CD14-positive monocyte (primary cell): ENCODE measurements at regions not wholly inside any gene's neighbourhood (a gene's known extent, or its start where the extent isn't known, plus 50 kb on each side); places are given as distances from the start of the nearest gene placed in this dataset.

Experiments
- DNase-seq, 3 donors: peaks; one replicate each; pipeline ENCODE4 v3.0.0-alpha.2; 2011 to 2022
- H2AFZ ChIP-seq: 2 replicates; pipeline ENCODE4 v1.6.0; 2012; ENCODE audit warnings: mild to moderate bottlenecking, low read depth, low read length, inconsistent platforms; ENCODE audit not compliant: insufficient read depth, poor library complexity, severe bottlenecking
- H3K27ac ChIP-seq, 2 donors: 1 replicate in 1 of 2; 2 replicates in 1 of 2; pipeline ENCODE4 v1.5.1; 2012 to 2013; ENCODE audit warnings: low read length in 2 of 2, control low read depth in 1 of 2, inconsistent platforms in 1 of 2, low read depth in 1 of 2, mild to moderate bottlenecking in 1 of 2
- H3K27me3 ChIP-seq, 2 donors: one replicate each; pipeline versions ENCODE4 v1.6.0 to v1.6.1; 2011 to 2013; ENCODE audit warnings: low read length in 2 of 2; ENCODE audit not compliant: control insufficient read depth in 2 of 2, insufficient read depth in 2 of 2
- H3K36me3 ChIP-seq, 2 donors: replicated peaks in 1 of 2; 1 replicate in 1 of 2; 2 replicates in 1 of 2; pipeline versions ENCODE4 v1.5.1 to v1.6.1; 2012 to 2013; ENCODE audit warnings: low read length in 2 of 2, control low read depth in 1 of 2, inconsistent platforms in 1 of 2, mild to moderate bottlenecking in 1 of 2; ENCODE audit not compliant: insufficient read depth in 2 of 2, control insufficient read depth in 1 of 2
- H3K4me1 ChIP-seq, 2 donors: 1 replicate in 1 of 2; 2 replicates in 1 of 2; pipeline versions ENCODE4 v1.5.1 to v1.6.1; 2012 to 2013; ENCODE audit warnings: low read length in 2 of 2, control low read depth in 1 of 2, inconsistent platforms in 1 of 2, mild to moderate bottlenecking in 1 of 2, moderate library complexity in 1 of 2; ENCODE audit not compliant: insufficient read depth in 2 of 2, control insufficient read depth in 1 of 2
- H3K4me2 ChIP-seq: replicated peaks from 2 replicates; pipeline ENCODE3; 2012; ENCODE audit warnings: low read length, moderate library complexity, mild to moderate bottlenecking; ENCODE audit not compliant: poor library complexity, severe bottlenecking; ENCODE audit errors: extremely low read depth
- H3K4me3 ChIP-seq, 3 experiments: fragments of 200-600 bp in 1 of 3; sonication (generic) in 1 of 3; replicated peaks in 1 of 3; 1 replicate in 2 of 3; 2 replicates in 1 of 3; pipeline ENCODE4 v1.5.1; 2011 to 2013; ENCODE audit warnings: low read length in 3 of 3, mild to moderate bottlenecking in 3 of 3, control low read depth in 2 of 3, low read depth in 2 of 3, inconsistent platforms in 1 of 3, moderate library complexity in 1 of 3
- H3K79me2 ChIP-seq: 2 replicates; pipeline ENCODE4 v1.6.0; 2012; ENCODE audit warnings: mild to moderate bottlenecking, control low read depth, inconsistent platforms, low read length, moderate library complexity; ENCODE audit not compliant: insufficient read depth
- H3K9ac ChIP-seq: 2 replicates; pipeline ENCODE4 v1.6.0; 2017; ENCODE audit warnings: low read length, mild to moderate bottlenecking; ENCODE audit not compliant: insufficient read depth, poor library complexity, severe bottlenecking
- H3K9me3 ChIP-seq, 2 donors: replicated peaks in 1 of 2; 1 replicate in 1 of 2; 2 replicates in 1 of 2; pipeline versions ENCODE4 v1.5.1 to v1.6.1; 2012 to 2013; ENCODE audit warnings: low read length in 2 of 2, control low read depth in 1 of 2; ENCODE audit not compliant: control insufficient read depth in 1 of 2, insufficient read depth in 1 of 2
- H4K20me1 ChIP-seq: 2 replicates; pipeline ENCODE4 v1.6.0; 2012; ENCODE audit warnings: mild to moderate bottlenecking, low read length, control low read depth, moderate library complexity; ENCODE audit not compliant: insufficient read depth
- H3K27ac Mint-ChIP-seq, 7 donors: one replicate each; pipeline ENCODE4 v1.8.0; 2020; ENCODE audit warnings: mild to moderate bottlenecking in 7 of 7, mixed read lengths in 7 of 7, moderate library complexity in 6 of 7, inconsistent platforms in 2 of 7
- H3K27me3 Mint-ChIP-seq, 3 donors: one replicate each; pipeline ENCODE4 v1.8.0; 2021 to 2022; ENCODE audit warnings: low read depth in 3 of 3, mild to moderate bottlenecking in 3 of 3, mixed read lengths in 3 of 3, moderate library complexity in 3 of 3, inconsistent platforms in 1 of 3
- H3K36me3 Mint-ChIP-seq, 2 donors: one replicate each; pipeline ENCODE4 v1.8.0; 2020; ENCODE audit warnings: mixed read lengths in 2 of 2, inconsistent platforms in 1 of 2, mild to moderate bottlenecking in 1 of 2
- H3K4me1 Mint-ChIP-seq: one replicate; pipeline ENCODE4 v1.8.0; 2020; ENCODE audit warnings: mild to moderate bottlenecking, mixed read lengths
- H3K4me3 Mint-ChIP-seq, 2 donors: one replicate each; pipeline ENCODE4 v1.8.0; 2020; ENCODE audit warnings: mild to moderate bottlenecking in 2 of 2, mixed read lengths in 2 of 2, moderate library complexity in 1 of 2
- H3K9me3 Mint-ChIP-seq, 7 donors: one replicate each; pipeline ENCODE4 v1.8.0; 2020 to 2022; ENCODE audit warnings: mixed read lengths in 7 of 7, mild to moderate bottlenecking in 6 of 7, moderate library complexity in 6 of 7, inconsistent platforms in 2 of 7
- WGBS: methylation state at CpG from one replicate; pipeline ENCODE4 v1.1.5; 2013; ENCODE audit warnings: missing lambda C conversion rate; ENCODE audit not compliant: insufficient coverage; 5-methylcytosine and 5-hydroxymethylcytosine counted together
- intact Hi-C, 2 donors: fragments of 100-400 bp; cut with micrococcal nuclease; formaldehyde crosslinking; loops; one replicate each; pipeline versions ENCODE4 v1.15.0 to v1.15.1; 2023
- TF ChIP-seq, protein P1 (sequence below): fragments of 200-600 bp; IDR thresholded peaks from one replicate; pipeline ENCODE4 v1.8.0; 2022; ENCODE audit warnings: antibody characterized with exemption, mild to moderate bottlenecking

DNA sequence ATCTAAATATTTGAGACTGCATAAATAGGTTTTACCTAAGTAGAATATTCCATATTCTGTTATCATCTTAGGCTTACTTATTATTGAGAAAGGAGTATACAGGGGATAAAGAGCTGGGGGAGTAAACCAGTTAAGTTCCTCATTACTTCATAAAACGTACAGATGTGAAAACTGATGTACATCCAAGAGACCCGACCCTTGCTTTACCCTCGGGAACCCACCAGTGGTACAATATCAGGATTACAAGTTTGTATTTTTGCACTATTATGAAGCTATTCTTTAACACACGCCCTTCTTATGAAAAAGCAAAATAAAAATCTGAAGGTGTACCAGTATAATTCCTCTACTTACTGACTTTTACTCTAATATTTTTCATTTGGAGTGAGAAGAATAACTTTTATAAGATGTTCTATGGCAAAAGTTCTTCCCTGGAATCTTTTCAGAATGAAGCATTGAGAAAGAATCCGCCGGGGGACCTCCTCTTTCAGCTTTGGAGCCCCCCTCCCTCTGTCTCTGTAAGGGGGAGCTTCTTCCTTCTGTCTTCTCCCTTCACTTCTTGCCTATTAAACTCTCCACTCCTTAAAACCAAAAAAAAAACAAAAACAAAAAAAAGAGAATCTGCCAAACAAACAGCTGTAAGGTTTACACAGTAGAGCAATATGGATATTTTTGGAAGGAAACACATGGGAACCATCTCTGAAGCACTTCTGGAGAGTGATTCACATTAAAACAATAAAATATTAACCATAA is 550.0 kb downstream of the TNS3 start:
- WGBS, result no CpG with 5 or more reads among the region's 6 CpGs
- H3K27ac Mint-ChIP-seq, result no peak overlapping the region
- H3K9me3 Mint-ChIP-seq, result peaks cover 0 to 2% (median 0%) of the 10 kb centered on the region in 7 donors

DNA sequence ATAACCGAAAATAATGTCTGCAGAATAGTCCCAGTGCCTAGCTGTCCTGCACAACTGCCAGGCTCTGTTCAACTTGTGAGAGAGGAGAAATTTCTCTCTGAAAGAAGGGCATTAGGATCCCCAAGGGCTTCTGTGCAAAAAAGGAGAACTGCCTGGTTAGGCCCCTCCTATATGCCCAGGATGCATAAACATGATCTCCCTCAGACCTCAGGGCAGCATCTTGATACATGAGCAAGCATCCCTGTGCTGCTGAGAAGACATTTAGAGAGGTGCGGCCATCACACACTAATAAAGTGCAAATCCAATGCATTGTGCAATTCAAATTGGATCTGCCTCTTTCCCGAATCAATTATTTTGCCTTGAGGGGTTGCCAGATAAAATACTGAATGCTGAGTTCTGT is 553.6 kb downstream of the TNS3 start:
- WGBS, result no CpG with 5 or more reads among the region's 3 CpGs
- Histone ChIP-seq H3K4me3 (no peak overlapping the region), H3K4me2 (no peak overlapping the region), H3K9ac (no peak overlapping the region), H3K36me3 (no peaks in the 10 kb centered on the region), H2AFZ (no peak overlapping the region), H3K27ac (no peak overlapping the region), H3K4me1 (no peaks in the 10 kb centered on the region), H3K9me3 (no peaks in the 10 kb centered on the region), H3K27me3 (no peaks in the 10 kb centered on the region), H4K20me1 (no peaks in the 10 kb centered on the region), H3K79me2 (no peaks in the 10 kb centered on the region)
- DNase-seq, result no peak
- Mint-ChIP-seq H3K4me1 (no peaks in the 10 kb centered on the region), H3K27ac (no peak overlapping the region), H3K36me3 (no peaks in the 10 kb centered on the region), H3K27me3 (no peaks in the 10 kb centered on the region), H3K4me3 (no peak overlapping the region), H3K9me3 (peaks cover 0 to 2% (median 0%) of the 10 kb centered on the region in 7 donors)
- intact Hi-C loops, result no loop called here
- TF ChIP-seq, protein P1, sequence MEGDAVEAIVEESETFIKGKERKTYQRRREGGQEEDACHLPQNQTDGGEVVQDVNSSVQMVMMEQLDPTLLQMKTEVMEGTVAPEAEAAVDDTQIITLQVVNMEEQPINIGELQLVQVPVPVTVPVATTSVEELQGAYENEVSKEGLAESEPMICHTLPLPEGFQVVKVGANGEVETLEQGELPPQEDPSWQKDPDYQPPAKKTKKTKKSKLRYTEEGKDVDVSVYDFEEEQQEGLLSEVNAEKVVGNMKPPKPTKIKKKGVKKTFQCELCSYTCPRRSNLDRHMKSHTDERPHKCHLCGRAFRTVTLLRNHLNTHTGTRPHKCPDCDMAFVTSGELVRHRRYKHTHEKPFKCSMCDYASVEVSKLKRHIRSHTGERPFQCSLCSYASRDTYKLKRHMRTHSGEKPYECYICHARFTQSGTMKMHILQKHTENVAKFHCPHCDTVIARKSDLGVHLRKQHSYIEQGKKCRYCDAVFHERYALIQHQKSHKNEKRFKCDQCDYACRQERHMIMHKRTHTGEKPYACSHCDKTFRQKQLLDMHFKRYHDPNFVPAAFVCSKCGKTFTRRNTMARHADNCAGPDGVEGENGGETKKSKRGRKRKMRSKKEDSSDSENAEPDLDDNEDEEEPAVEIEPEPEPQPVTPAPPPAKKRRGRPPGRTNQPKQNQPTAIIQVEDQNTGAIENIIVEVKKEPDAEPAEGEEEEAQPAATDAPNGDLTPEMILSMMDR, result no peak

More for the DNA sequence above, 550.0 kb downstream of the TNS3 start:
- no peak overlapping the region for H2AFZ ChIP-seq
- no peaks in the 10 kb centered on the region for H3K9me3 ChIP-seq
- Mint-ChIP-seq H3K4me1 (no peaks in the 10 kb centered on the region), H3K4me3 (no peak overlapping the region), H3K27me3 (no peaks in the 10 kb centered on the region), H3K36me3 (no peaks in the 10 kb centered on the region)
- H3K36me3 ChIP-seq, result no peaks in the 10 kb centered on the region
- no peak overlapping the region for H3K9ac ChIP-seq
- H3K79me2 ChIP-seq, result no peaks in the 10 kb centered on the region
- H3K4me3 ChIP-seq, result no peak overlapping the region
- intact Hi-C loops, result no loop called here
- DNase-seq, result no peak
- no peak overlapping the region for H3K27ac ChIP-seq
- H3K4me1 ChIP-seq, result no peaks in the 10 kb centered on the region
- no peaks in the 10 kb centered on the region for H3K27me3 ChIP-seq
- H3K4me2 ChIP-seq, result no peak overlapping the region
- TF ChIP-seq, protein P1, result no peak
- H4K20me1 ChIP-seq, result no peaks in the 10 kb centered on the region
